ENCODE measurements at regions not wholly inside any gene's neighbourhood (a gene's known extent, or its start where the extent isn't known, plus 50 kb on each side); places are given as distances from the start of the nearest gene placed in this dataset.

- no peak for TF ChIP-seq CTCF (IDR thresholded peaks at IDR 0.05; ENCODE audit: insufficient read depth, low read length, poor library complexity, severe bottlenecking)
- Histone ChIP-seq H3K36me3 (ENCODE audit: control insufficient read depth, insufficient read depth, low read length) (no peaks in the 10 kb centered on the region), H3K27me3 (ENCODE audit: control insufficient read depth, insufficient read depth, low read length) (peaks cover 6% of the 10 kb centered on the region), H3K4me3 (ENCODE audit: low read depth, low read length) (no peak overlapping the region)
- DNase-seq (ENCODE audit: low read depth), result no peak
Observed at GRCh38 chr10:44177610-44178009, 207.3 kb downstream of the CXCL12 start.

GRCh38 chr10:44176311-44176710, 208.6 kb downstream of the CXCL12 start:
- Histone ChIP-seq H3K27me3 (ENCODE audit: control insufficient read depth, insufficient read depth, low read length) (peaks cover 6% of the 10 kb centered on the region), H3K36me3 (ENCODE audit: control insufficient read depth, insufficient read depth, low read length) (no peaks in the 10 kb centered on the region), H3K4me3 (ENCODE audit: low read depth, low read length) (no peak overlapping the region)
- no peak for DNase-seq (ENCODE audit: low read depth)
- TF ChIP-seq CTCF (IDR thresholded peaks at IDR 0.05; ENCODE audit: insufficient read depth, low read length, poor library complexity, severe bottlenecking), result no peak

GRCh38 chr10:44173608-44173894, 211.3 kb downstream of the CXCL12 start:
- no peak for TF ChIP-seq CTCF (IDR thresholded peaks at IDR 0.05; ENCODE audit: insufficient read depth, low read length, poor library complexity, severe bottlenecking)
- Histone ChIP-seq H3K4me3 (ENCODE audit: low read depth, low read length) (no peak overlapping the region), H3K36me3 (ENCODE audit: control insufficient read depth, insufficient read depth, low read length) (no peaks in the 10 kb centered on the region), H3K27me3 (ENCODE audit: control insufficient read depth, insufficient read depth, low read length) (peaks cover 6% of the 10 kb centered on the region)
- DNase-seq (ENCODE audit: low read depth), result no peak

GRCh38 chr10:44172883-44173607, 211.9 kb downstream of the CXCL12 start:
- DNase-seq (ENCODE audit: low read depth), result no peak
- no peaks in the 10 kb centered on the region for H3K36me3 ChIP-seq (ENCODE audit: control insufficient read depth, insufficient read depth, low read length)

GRCh38 chr10:44171765-44172164, 213.1 kb downstream of the CXCL12 start:
- H3K4me3 ChIP-seq (ENCODE audit: low read depth, low read length), result no peak overlapping the region
- no peak for DNase-seq (ENCODE audit: low read depth)
- H3K27me3 ChIP-seq (ENCODE audit: control insufficient read depth, insufficient read depth, low read length), result peaks cover 4% of the 10 kb centered on the region
- no peaks in the 10 kb centered on the region for H3K36me3 ChIP-seq (ENCODE audit: control insufficient read depth, insufficient read depth, low read length)
- TF ChIP-seq CTCF (IDR thresholded peaks at IDR 0.05; ENCODE audit: insufficient read depth, low read length, poor library complexity, severe bottlenecking), result no peak

More at GRCh38 chr10:44172883-44173607, 211.9 kb downstream of the CXCL12 start:
- Histone ChIP-seq H3K27me3 (ENCODE audit: control insufficient read depth, insufficient read depth, low read length) (peaks cover 6% of the 10 kb centered on the region), H3K4me3 (ENCODE audit: low read depth, low read length) (no peak overlapping the region)
- no peak for TF ChIP-seq CTCF (IDR thresholded peaks at IDR 0.05; ENCODE audit: insufficient read depth, low read length, poor library complexity, severe bottlenecking)

GRCh38 chr10:44168478-44168877, 216.4 kb downstream of the CXCL12 start:
- no peak for TF ChIP-seq CTCF (IDR thresholded peaks at IDR 0.05; ENCODE audit: insufficient read depth, low read length, poor library complexity, severe bottlenecking)
- no peak for DNase-seq (ENCODE audit: low read depth)
- Histone ChIP-seq H3K4me3 (ENCODE audit: low read depth, low read length) (no peak overlapping the region), H3K36me3 (ENCODE audit: control insufficient read depth, insufficient read depth, low read length) (no peaks in the 10 kb centered on the region), H3K27me3 (ENCODE audit: control insufficient read depth, insufficient read depth, low read length) (peaks cover 2% of the 10 kb centered on the region)

All from kidney epithelial cell (primary cell).